Lower leg skin (tissue), 4 donors: ENCODE measurements at regions not wholly inside any gene's neighbourhood (a gene's known extent, or its start where the extent isn't known, plus 50 kb on each side); places are given as distances from the start of the nearest gene placed in this dataset.

Experiments
- DNase-seq, 2 donors: peaks; one replicate each; pipeline ENCODE4 v3.0.0-alpha.2; 2019; ENCODE audit warnings: low spot score in 2 of 2
- H3K4me3 ChIP-seq: fragments of 200-600 bp; sonication (generic); 2 replicates; pipeline ENCODE4 v1.5.1; 2017; ENCODE audit warnings: mild to moderate bottlenecking, low read depth; ENCODE audit not compliant: poor library complexity, severe bottlenecking
- CTCF ChIP-seq, 3 donors: fragments of 450-650 bp; IDR thresholded peaks; one replicate each; pipeline ENCODE4 v1.5.1; 2016; ENCODE audit warnings: antibody characterized with exemption in 3 of 3, mild to moderate bottlenecking in 3 of 3, moderate library complexity in 2 of 3
- POLR2A ChIP-seq, 2 donors: fragments of 450-650 bp; IDR thresholded peaks; one replicate each; pipeline ENCODE4 v1.6.1; 2016 to 2017; ENCODE audit warnings: antibody characterized with exemption in 2 of 2, mild to moderate bottlenecking in 1 of 2, moderate library complexity in 1 of 2
- WGBS, 2 donors: methylation state at CpG; one replicate each; pipeline ENCODE4 v1.1.5; 2018; 5-methylcytosine and 5-hydroxymethylcytosine counted together
- intact Hi-C: fragments of 100-400 bp; cut with DNase I; formaldehyde crosslinking; loops from one replicate; pipeline ENCODE4 v1.15.0; 2023; ENCODE audit warnings: low total_unique reads

- intact Hi-C loops = no loop called here
- no peak for TF ChIP-seq CTCF (IDR thresholded peaks at IDR 0.05)
- TF ChIP-seq POLR2A (IDR thresholded peaks at IDR 0.05) = no peak
- DNase-seq = no peak
- no peak overlapping the region for H3K4me3 ChIP-seq
- WGBS, 2 donors = 66 to 81% methylated on average over 2 of the region's 2 CpGs
Measured at GRCh38 chr7:22948770-22949169, 65.2 kb downstream of the HYCC1 start.

GRCh38 chr7:22945584-22945983 is 68.3 kb downstream of the HYCC1 start:
- no peak for TF ChIP-seq POLR2A (IDR thresholded peaks at IDR 0.05)
- no peak for TF ChIP-seq CTCF (IDR thresholded peaks at IDR 0.05)
- DNase-seq = no peak
- intact Hi-C loops = no loop called here
- 78 to 81% methylated on average over 6 of the region's 6 CpGs for WGBS, 2 donors
- no peak overlapping the region for H3K4me3 ChIP-seq

GRCh38 chr7:22944510-22944909 is 69.4 kb downstream of the HYCC1 start:
- intact Hi-C loops = no loop called here
- H3K4me3 ChIP-seq = no peak overlapping the region
- WGBS, 2 donors = 73 to 87% methylated on average over 2 of the region's 2 CpGs
- TF ChIP-seq CTCF (IDR thresholded peaks at IDR 0.05) (no peak), POLR2A (IDR thresholded peaks at IDR 0.05) (no peak)
- DNase-seq = no peak

GRCh38 chr7:22944022-22944421 is 69.9 kb downstream of the HYCC1 start:
- WGBS, 2 donors = 78 to 82% methylated on average over 6 of the region's 6 CpGs
- H3K4me3 ChIP-seq = no peak overlapping the region
- intact Hi-C loops = no loop called here
- TF ChIP-seq CTCF (IDR thresholded peaks at IDR 0.05) (no peak), POLR2A (IDR thresholded peaks at IDR 0.05) (no peak)
- DNase-seq = peak in 1 of 2 donors; percentile 15

GRCh38 chr7:22942191-22942590 is 71.7 kb downstream of the HYCC1 start:
- intact Hi-C loops = no loop called here
- no peak overlapping the region for H3K4me3 ChIP-seq
- TF ChIP-seq POLR2A (IDR thresholded peaks at IDR 0.05) (no peak), CTCF (IDR thresholded peaks at IDR 0.05) (no peak)
- WGBS, 2 donors = 54 to 85% methylated on average over 2 of the region's 2 CpGs
- DNase-seq = no peak

- no peak for DNase-seq
- intact Hi-C loops = no loop called here
- H3K4me3 ChIP-seq = no peak overlapping the region
- WGBS, 2 donors = 91 to 100% methylated on average over 1 of the region's 1 CpG
- TF ChIP-seq POLR2A (IDR thresholded peaks at IDR 0.05) (no peak), CTCF (IDR thresholded peaks at IDR 0.05) (no peak)
Measured at GRCh38 chr7:22939842-22940241, 74.1 kb downstream of the HYCC1 start.
